GM12878 (cell line): ENCODE measurements at regions not wholly inside any gene's neighbourhood (a gene's known extent, or its start where the extent isn't known, plus 50 kb on each side); places are given as distances from the start of the nearest gene placed in this dataset.

Source experiments
- ATAC-seq: fragments of 200-7000 bp; cut with Tn5 transposase; 3 replicates; pipeline ENCODE4 v1.9.1; 2020; ENCODE audit warnings: mild to moderate bottlenecking, moderate library complexity
- BruUV-seq: library from RNA; stranded (reverse); fragments of 400-500 nt; replicated peaks from 2 replicates; lab custom pipeline; 2021; lab: Mats Ljungman, UMichigan
- CTCF ChIA-PET: fragments of 300-600 bp; sonication (Branson Sonifier 250); formaldehyde crosslinking; extraction: SDS; loops from one replicate; lab custom pipeline; 2021; ENCODE audit warnings: inconsistent platforms; lab: Yijun Ruan, JAX
- POLR2A ChIA-PET: fragments of 350-600 bp; formaldehyde crosslinking; extraction: SDS; loops from one replicate; lab custom pipeline; 2021; ENCODE audit warnings: inconsistent platforms; lab: Charles Lee
- RAD21 ChIA-PET: fragments of 300-600 bp; sonication (Branson Sonifier 250); formaldehyde crosslinking; loops from one replicate; lab custom pipeline; 2023; ENCODE audit warnings: antibody characterized with exemption; ENCODE audit not compliant: unreplicated experiment; lab: Charles Lee
- SMC1A ChIA-PET: fragments of 300-600 bp; sonication (Branson Sonifier 250); formaldehyde crosslinking; loops from one replicate; lab custom pipeline; 2023; ENCODE audit not compliant: unreplicated experiment, uncharacterized antibody; lab: Charles Lee
- DNase-seq: peaks from one replicate; pipeline ENCODE4 v3.0.0-alpha.2; 2011; ENCODE audit warnings: low read depth, low spot score
- FAIRE-seq: peaks from 3 replicates; lab custom pipeline; 2011; peaks lifted over from hg19 to GRCh38; lab: Jason Lieb, UNC
- H2AFZ ChIP-seq: 2 replicates; pipeline ENCODE4 v1.6.0; 2011; ENCODE audit warnings: low read depth, low read length, control low read depth; ENCODE audit not compliant: control insufficient read depth
- H3K27ac ChIP-seq: 2 replicates; pipeline ENCODE4 v1.5.1; 2011; ENCODE audit warnings: control low read depth; ENCODE audit not compliant: control insufficient read depth, insufficient read depth
- H3K27me3 ChIP-seq, 2 experiments: replicated peaks in 1 of 2; 2 replicates each; pipeline versions ENCODE4 v1.6.0 to v1.6.1; 2011; ENCODE audit warnings: low read length in 1 of 2; ENCODE audit not compliant: control insufficient read depth in 2 of 2, insufficient read depth in 2 of 2
- H3K36me3 ChIP-seq, 2 experiments: 2 replicates each; pipeline ENCODE4 v1.5.1; 2011; ENCODE audit warnings: low read length in 1 of 2; ENCODE audit not compliant: control insufficient read depth in 2 of 2, insufficient read depth in 2 of 2
- H3K4me1 ChIP-seq: 2 replicates; pipeline ENCODE4 v1.6.1; 2011; ENCODE audit warnings: mild to moderate bottlenecking, low read length, moderate library complexity, mixed read lengths; ENCODE audit not compliant: control insufficient read depth, insufficient read depth
- H3K4me2 ChIP-seq: 2 replicates; pipeline ENCODE4 v1.6.0; 2011; ENCODE audit warnings: control low read depth; ENCODE audit not compliant: control insufficient read depth, insufficient read depth
- H3K4me3 ChIP-seq: fragments of 200-600 bp; sonication (generic); 2 replicates; pipeline ENCODE4 v1.5.1; 2016
- H3K79me2 ChIP-seq: 2 replicates; pipeline ENCODE4 v1.6.0; 2011; ENCODE audit warnings: low read length; ENCODE audit not compliant: control insufficient read depth, insufficient read depth
- H3K9ac ChIP-seq: 2 replicates; pipeline ENCODE4 v1.8.0; 2011; ENCODE audit warnings: low read length, control low read depth, mixed read lengths; ENCODE audit not compliant: control insufficient read depth, insufficient read depth
- H3K9me3 ChIP-seq: replicated peaks from 3 replicates; pipeline ENCODE4 v1.5.1; 2011; ENCODE audit warnings: mild to moderate bottlenecking, low read length; ENCODE audit not compliant: control insufficient read depth, insufficient read depth
- H4K20me1 ChIP-seq: 2 replicates; pipeline ENCODE4 v1.6.0; 2011; ENCODE audit not compliant: control insufficient read depth, insufficient read depth
- IRF4 ChIP-seq: IDR thresholded peaks from 2 replicates; pipeline ENCODE4 v1.6.1; 2011; ENCODE audit warnings: low read depth, low read length
- TCF3 ChIP-seq: IDR thresholded peaks from 2 replicates; pipeline ENCODE4 v1.6.1; 2012; ENCODE audit warnings: low read depth, mild to moderate bottlenecking, low read length, borderline replicate concordance; ENCODE audit not compliant: insufficient read depth
- ZNF622 ChIP-seq: fragments of 450-650 bp; IDR thresholded peaks from 2 replicates; pipeline ENCODE4 v1.6.1; 2017; ENCODE audit warnings: mild to moderate bottlenecking, inconsistent platforms
- WGBS: methylation state at CpG from one replicate; pipeline ENCODE4 v1.1.6; 2016; ENCODE audit warnings: low lambda C conversion rate; ENCODE audit not compliant: insufficient replicate concordance, insufficient coverage; ENCODE audit errors: missing lambda C conversion rate; 5-methylcytosine and 5-hydroxymethylcytosine counted together
- in situ Hi-C: fragments of 300-500 bp; cut with MboI; formaldehyde crosslinking; loops from 9 replicates; pipeline ENCODE4 v1.14.3; 2018; ENCODE audit warnings: mixed read lengths
- intact Hi-C: fragments of 100-400 bp; cut with micrococcal nuclease; formaldehyde crosslinking; loops from one replicate; pipeline ENCODE4 v1.14.2; 2022; ENCODE audit not compliant: unreplicated experiment
- TF ChIP-seq, protein P1 (sequence below): fragments of 450-650 bp; IDR thresholded peaks from 2 replicates; pipeline ENCODE4 v1.6.1; 2017; ENCODE audit warnings: low read depth, mild to moderate bottlenecking, moderate library complexity

DNA sequence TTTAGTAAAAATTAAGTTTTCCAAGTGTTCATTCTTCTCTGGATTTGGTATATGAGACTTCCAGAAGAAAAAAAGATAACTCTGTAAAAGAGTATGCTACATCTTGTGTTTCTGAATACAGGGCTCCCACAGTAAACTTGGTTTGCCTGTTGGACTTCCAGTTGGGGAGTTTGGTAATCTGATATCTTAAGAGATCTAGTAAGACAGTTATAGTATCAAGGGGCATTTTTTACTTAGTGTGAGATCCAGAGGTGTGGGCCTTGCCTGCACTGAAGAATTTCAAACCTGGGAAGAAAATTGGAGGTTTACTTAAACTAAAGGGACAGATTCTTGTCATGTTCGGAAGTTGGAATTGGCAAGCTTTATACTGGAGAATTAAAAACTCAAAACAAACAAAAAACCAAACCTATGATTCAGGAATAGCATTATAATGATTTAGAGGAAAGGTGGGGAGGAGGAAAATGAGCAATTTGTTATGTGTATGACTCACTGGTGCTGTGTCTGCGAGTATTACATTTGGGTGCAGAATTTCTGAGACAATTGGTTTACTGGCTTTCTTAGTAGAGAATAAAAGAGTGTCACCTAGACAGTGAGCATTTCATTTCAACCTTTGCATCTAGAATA lies 58.9 kb upstream of the ULK4 start:
- no peak for DNase-seq
- no peak for ATAC-seq
- in situ Hi-C loops, result no loop called here
- no peak overlapping the region; the same call in 1 of the 2 replicates for H3K4me2 ChIP-seq
- intact Hi-C loops, result no loop called here
- POLR2A ChIA-PET, result interaction anchor here (1.5 kb wide), 1 partner anchor 9 kb away, joined by 3 read pairs; no protein-coding TSS in a partner anchor
- RAD21 ChIA-PET, result interaction anchor here (0.8 to 0.9 kb wide), 3 partner anchors 59 to 580 kb away, joined by 3 to 4 read pairs (median 3); partner anchors contain the start of genes NKTR and ULK4
- no peak overlapping the region for H3K9ac ChIP-seq
- no TSS peak for BruUV-seq
- H3K4me1 ChIP-seq, result peaks cover 27% of the 10 kb centered on the region
- 53% methylated on average over 2 of the region's 2 CpGs for WGBS
- FAIRE-seq, result no peak
- peaks cover 96% of the 10 kb centered on the region for H3K79me2 ChIP-seq
- peak overlapping the region; percentile 13; the same call in 1 of the 2 replicates for H3K4me3 ChIP-seq
- no peaks in the 10 kb centered on the region for H3K36me3 ChIP-seq
- no peaks in the 10 kb centered on the region for H3K27me3 ChIP-seq
- CTCF ChIA-PET, result interaction anchor here (0.6 to 2.6 kb wide), 8 partner anchors 16 to 171 kb away, joined by 3 to 9 read pairs (median 5); no protein-coding TSS in a partner anchor
- no peak overlapping the region for H2AFZ ChIP-seq
- no peak overlapping the region for H3K27ac ChIP-seq
- H3K9me3 ChIP-seq, result no peaks in the 10 kb centered on the region
- SMC1A ChIA-PET, result interaction anchor here (1.5 to 9.6 kb wide), 4 partner anchors 10 to 74 kb away, joined by 3 to 109 read pairs (median 10); no protein-coding TSS in a partner anchor
- no peak for TF ChIP-seq TCF3
- no peak for TF ChIP-seq ZNF622
- TF ChIP-seq, protein P1, sequence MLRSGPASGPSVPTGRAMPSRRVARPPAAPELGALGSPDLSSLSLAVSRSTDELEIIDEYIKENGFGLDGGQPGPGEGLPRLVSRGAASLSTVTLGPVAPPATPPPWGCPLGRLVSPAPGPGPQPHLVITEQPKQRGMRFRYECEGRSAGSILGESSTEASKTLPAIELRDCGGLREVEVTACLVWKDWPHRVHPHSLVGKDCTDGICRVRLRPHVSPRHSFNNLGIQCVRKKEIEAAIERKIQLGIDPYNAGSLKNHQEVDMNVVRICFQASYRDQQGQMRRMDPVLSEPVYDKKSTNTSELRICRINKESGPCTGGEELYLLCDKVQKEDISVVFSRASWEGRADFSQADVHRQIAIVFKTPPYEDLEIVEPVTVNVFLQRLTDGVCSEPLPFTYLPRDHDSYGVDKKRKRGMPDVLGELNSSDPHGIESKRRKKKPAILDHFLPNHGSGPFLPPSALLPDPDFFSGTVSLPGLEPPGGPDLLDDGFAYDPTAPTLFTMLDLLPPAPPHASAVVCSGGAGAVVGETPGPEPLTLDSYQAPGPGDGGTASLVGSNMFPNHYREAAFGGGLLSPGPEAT, result no peak
- no peak for TF ChIP-seq IRF4
- H4K20me1 ChIP-seq, result 0 out of 2 replicates have a peak, but pooled peaks cover 3% of the 10 kb centered on the region
